ENCODE measurements at regions not wholly inside any gene's neighbourhood (a gene's known extent, or its start where the extent isn't known, plus 50 kb on each side); places are given as distances from the start of the nearest gene placed in this dataset.

DNA sequence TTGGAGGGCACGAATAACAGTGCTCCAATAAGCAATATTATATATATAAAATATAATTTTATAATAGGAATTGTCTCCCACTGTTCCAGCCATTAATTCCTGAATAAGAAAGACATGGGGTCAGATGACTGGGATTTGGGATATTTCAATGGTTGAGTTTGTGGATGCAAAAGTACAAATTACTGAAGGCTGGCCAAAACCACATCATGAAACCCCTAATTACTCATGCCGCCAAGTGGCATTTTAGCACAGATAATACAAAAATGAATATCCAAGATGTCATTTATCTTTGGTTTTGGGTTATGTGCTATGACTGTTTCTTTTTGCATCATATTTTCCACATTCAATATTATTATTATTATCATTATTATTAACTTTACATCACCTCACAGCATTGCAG lies 261.4 kb upstream of the TBX3 start:
- TF ChIP-seq, protein P1, sequence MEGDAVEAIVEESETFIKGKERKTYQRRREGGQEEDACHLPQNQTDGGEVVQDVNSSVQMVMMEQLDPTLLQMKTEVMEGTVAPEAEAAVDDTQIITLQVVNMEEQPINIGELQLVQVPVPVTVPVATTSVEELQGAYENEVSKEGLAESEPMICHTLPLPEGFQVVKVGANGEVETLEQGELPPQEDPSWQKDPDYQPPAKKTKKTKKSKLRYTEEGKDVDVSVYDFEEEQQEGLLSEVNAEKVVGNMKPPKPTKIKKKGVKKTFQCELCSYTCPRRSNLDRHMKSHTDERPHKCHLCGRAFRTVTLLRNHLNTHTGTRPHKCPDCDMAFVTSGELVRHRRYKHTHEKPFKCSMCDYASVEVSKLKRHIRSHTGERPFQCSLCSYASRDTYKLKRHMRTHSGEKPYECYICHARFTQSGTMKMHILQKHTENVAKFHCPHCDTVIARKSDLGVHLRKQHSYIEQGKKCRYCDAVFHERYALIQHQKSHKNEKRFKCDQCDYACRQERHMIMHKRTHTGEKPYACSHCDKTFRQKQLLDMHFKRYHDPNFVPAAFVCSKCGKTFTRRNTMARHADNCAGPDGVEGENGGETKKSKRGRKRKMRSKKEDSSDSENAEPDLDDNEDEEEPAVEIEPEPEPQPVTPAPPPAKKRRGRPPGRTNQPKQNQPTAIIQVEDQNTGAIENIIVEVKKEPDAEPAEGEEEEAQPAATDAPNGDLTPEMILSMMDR (IDR thresholded peaks at IDR 0.05 in 4 of 5, conservative IDR thresholded peaks at IDR 0.05 in 1 of 5): no peak
- no peak for TF ChIP-seq POLR2A (IDR thresholded peaks at IDR 0.05)

Data from gastrocnemius medialis (tissue), 4 donors.